Kidney (tissue), 13 donors: ENCODE measurements at regions not wholly inside any gene's neighbourhood (a gene's known extent, or its start where the extent isn't known, plus 50 kb on each side); places are given as distances from the start of the nearest gene placed in this dataset.

ENCODE experiments used
- DNase-seq, 5 donors: peaks; one replicate each; pipeline ENCODE4 v3.0.0-alpha.2; 2013 to 2020
- FAIRE-seq: peaks from 2 replicates; lab custom pipeline; 2012; peaks lifted over from hg19 to GRCh38; lab: Jason Lieb, UNC
- H3K27ac ChIP-seq, 2 donors: one replicate each; pipeline ENCODE4 v1.7.0; 2013; ENCODE audit warnings: low read depth in 2 of 2, low read length in 2 of 2, inconsistent platforms in 1 of 2
- H3K27me3 ChIP-seq: one replicate; pipeline ENCODE4 v1.7.1; 2013; ENCODE audit warnings: low read length, inconsistent platforms; ENCODE audit not compliant: control insufficient read depth, insufficient read depth
- H3K36me3 ChIP-seq, 3 donors: one replicate each; pipeline versions ENCODE4 v1.7.0 to v1.7.1; 2013; ENCODE audit warnings: low read length in 3 of 3, control low read depth in 1 of 3, inconsistent platforms in 1 of 3; ENCODE audit not compliant: insufficient read depth in 3 of 3, control insufficient read depth in 2 of 3
- H3K4me1 ChIP-seq, 3 donors: one replicate each; pipeline versions ENCODE4 v1.7.0 to v1.7.1; 2013; ENCODE audit warnings: low read length in 3 of 3, inconsistent platforms in 1 of 3, low read depth in 1 of 3; ENCODE audit not compliant: control insufficient read depth in 2 of 3, insufficient read depth in 2 of 3
- H3K4me3 ChIP-seq, 3 donors: one replicate each; pipeline versions ENCODE4 v1.7.0 to v1.8.1; 2013; ENCODE audit warnings: low read length in 3 of 3, control low read depth in 1 of 3, inconsistent platforms in 1 of 3
- H3K9ac ChIP-seq, 3 donors: one replicate each; pipeline versions ENCODE4 v1.7.0 to v1.7.1; 2013; ENCODE audit warnings: low read length in 3 of 3, control low read depth in 1 of 3, inconsistent platforms in 1 of 3
- H3K9me3 ChIP-seq, 3 donors: one replicate each; pipeline versions ENCODE4 v1.7.0 to v1.7.1; 2013; ENCODE audit warnings: low read length in 3 of 3, control low read depth in 1 of 3, inconsistent platforms in 1 of 3; ENCODE audit not compliant: control insufficient read depth in 2 of 3, insufficient read depth in 1 of 3
- CTCF ChIP-seq: IDR thresholded peaks from 3 replicates; pipeline ENCODE4 v1.5.1; 2012; ENCODE audit warnings: mild to moderate bottlenecking, moderate library complexity, borderline replicate concordance; ENCODE audit not compliant: insufficient read depth; ENCODE audit errors: extremely low read depth
- intact Hi-C: fragments of 100-400 bp; cut with DNase I; formaldehyde crosslinking; loops from one replicate; pipeline ENCODE4 v1.11.1; 2022
- donor health status: control.
- donor health status: control.
- donor health status: control.
- donor health status: control.
- donor health status: control.
- donor health status: DM: yes; HTN: yes; CAD: no.
- donor health status: Normal renal cell carcinoma (clear cell type).

- FAIRE-seq (no peak), DNase-seq (no peak)
- intact Hi-C loops = no loop called here
- H3K4me1 ChIP-seq = no peaks in the 10 kb centered on the region
- TF ChIP-seq CTCF = no peak
- no peaks in the 10 kb centered on the region for H3K9me3 ChIP-seq
- H3K27ac ChIP-seq = no peak overlapping the region
- H3K4me3 ChIP-seq = no peak overlapping the region
- no peak overlapping the region for H3K9ac ChIP-seq
- H3K36me3 ChIP-seq = no peaks in the 10 kb centered on the region
- no peaks in the 10 kb centered on the region for H3K27me3 ChIP-seq
Observed at GRCh38 chr5:94086194-94086593, 344.8 kb upstream of the POU5F2 start.

- no peak for FAIRE-seq
- no peaks in the 10 kb centered on the region for H3K36me3 ChIP-seq
- H3K4me1 ChIP-seq = no peaks in the 10 kb centered on the region
- intact Hi-C loops = no loop called here
- H3K9ac ChIP-seq = no peak overlapping the region
- no peak for TF ChIP-seq CTCF
- no peaks in the 10 kb centered on the region for H3K27me3 ChIP-seq
- H3K27ac ChIP-seq = no peak overlapping the region
- H3K9me3 ChIP-seq = no peaks in the 10 kb centered on the region
- no peak for DNase-seq
- no peak overlapping the region for H3K4me3 ChIP-seq
Observed at GRCh38 chr5:94082405-94082804, 341.0 kb upstream of the POU5F2 start.

GRCh38 chr5:94081088-94081487 lies 339.7 kb upstream of the POU5F2 start:
- H3K9me3 ChIP-seq = no peaks in the 10 kb centered on the region
- no peak overlapping the region for H3K4me3 ChIP-seq
- FAIRE-seq = no peak
- TF ChIP-seq CTCF = no peak
- no peaks in the 10 kb centered on the region for H3K36me3 ChIP-seq
- no peaks in the 10 kb centered on the region for H3K27me3 ChIP-seq
- no peak overlapping the region for H3K9ac ChIP-seq
- intact Hi-C loops = no loop called here
- DNase-seq = no peak
- no peaks in the 10 kb centered on the region for H3K4me1 ChIP-seq
- H3K27ac ChIP-seq = no peak overlapping the region

- no peak overlapping the region for H3K9ac ChIP-seq
- FAIRE-seq = no peak
- H3K9me3 ChIP-seq = no peaks in the 10 kb centered on the region
- H3K27me3 ChIP-seq = no peaks in the 10 kb centered on the region
- H3K27ac ChIP-seq = no peak overlapping the region
- no peaks in the 10 kb centered on the region for H3K36me3 ChIP-seq
- TF ChIP-seq CTCF = no peak
- no peak for DNase-seq
- intact Hi-C loops = no loop called here
- no peaks in the 10 kb centered on the region for H3K4me1 ChIP-seq
- H3K4me3 ChIP-seq = no peak overlapping the region
Observed at GRCh38 chr5:94080390-94080789, 339.0 kb upstream of the POU5F2 start.
